Thymus (tissue), 11 donors: ENCODE measurements at regions not wholly inside any gene's neighbourhood (a gene's known extent, or its start where the extent isn't known, plus 50 kb on each side); places are given as distances from the start of the nearest gene placed in this dataset.
A peak's percentile ranks its signal among the peaks of the same experiment; 100 is the strongest.

Source experiments
- DNase-seq, 9 donors: peaks; one replicate each; pipeline ENCODE4 v3.0.0-alpha.2; 2013; ENCODE audit warnings: low spot score in 9 of 9, low read depth in 6 of 9, missing footprints in 1 of 9
- H3K27ac ChIP-seq, 2 donors: one replicate each; pipeline ENCODE4 v1.5.1; 2013; ENCODE audit warnings: control low read depth in 1 of 2, low read depth in 1 of 2, low read length in 1 of 2, mild to moderate bottlenecking in 1 of 2, moderate library complexity in 1 of 2
- H3K27me3 ChIP-seq, 2 donors: one replicate each; pipeline ENCODE4 v1.5.1; 2013; ENCODE audit warnings: low read length in 1 of 2; ENCODE audit not compliant: control insufficient read depth in 2 of 2, insufficient read depth in 1 of 2
- H3K36me3 ChIP-seq, 2 donors: one replicate each; pipeline ENCODE4 v1.5.1; 2013; ENCODE audit warnings: low read length in 1 of 2, mild to moderate bottlenecking in 1 of 2, moderate library complexity in 1 of 2; ENCODE audit not compliant: control insufficient read depth in 2 of 2, insufficient read depth in 2 of 2
- H3K4me1 ChIP-seq, 2 donors: one replicate each; pipeline ENCODE4 v1.5.1; 2013; ENCODE audit warnings: low read length in 2 of 2; ENCODE audit not compliant: control insufficient read depth in 2 of 2, insufficient read depth in 2 of 2
- H3K4me3 ChIP-seq, 2 donors: one replicate each; pipeline ENCODE4 v1.5.1; 2013; ENCODE audit warnings: low read length in 2 of 2, control low read depth in 1 of 2, mild to moderate bottlenecking in 1 of 2
- H3K9me3 ChIP-seq, 2 donors: one replicate each; pipeline ENCODE4 v1.5.1; 2013; ENCODE audit warnings: low read length in 1 of 2, mild to moderate bottlenecking in 1 of 2; ENCODE audit not compliant: control insufficient read depth in 2 of 2, insufficient read depth in 1 of 2
- WGBS: extraction: QIAGEN DNeasy Blood & Tissue Kit; methylation state at CpG from one replicate; pipeline ENCODE4 v1.1.7; 2013; 5-methylcytosine and 5-hydroxymethylcytosine counted together
- donor health status: healthy.

DNA sequence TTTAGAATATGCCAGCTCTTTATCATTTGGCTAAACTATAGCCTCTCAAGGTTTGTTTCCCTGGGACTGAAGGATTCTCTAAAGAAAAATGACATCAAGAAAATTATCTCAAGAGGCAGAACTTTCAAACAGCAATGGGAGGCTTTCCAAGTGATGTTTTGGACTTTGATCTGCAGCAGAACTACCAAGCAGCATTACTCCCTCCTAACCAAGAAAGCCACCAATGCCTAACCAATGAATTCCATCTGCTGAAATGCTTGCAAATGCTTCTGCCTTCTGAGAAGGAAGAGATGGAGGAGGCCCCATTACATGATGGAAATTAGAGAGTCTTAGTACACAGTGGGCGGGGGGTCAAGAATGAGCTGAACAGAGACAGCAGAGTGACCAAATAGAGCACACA, 95.1 kb upstream of the SLC35G4 start:
- H3K36me3 ChIP-seq, result no peaks in the 10 kb centered on the region
- WGBS, result 94% methylated on average over 1 of the region's 1 CpG

DNA sequence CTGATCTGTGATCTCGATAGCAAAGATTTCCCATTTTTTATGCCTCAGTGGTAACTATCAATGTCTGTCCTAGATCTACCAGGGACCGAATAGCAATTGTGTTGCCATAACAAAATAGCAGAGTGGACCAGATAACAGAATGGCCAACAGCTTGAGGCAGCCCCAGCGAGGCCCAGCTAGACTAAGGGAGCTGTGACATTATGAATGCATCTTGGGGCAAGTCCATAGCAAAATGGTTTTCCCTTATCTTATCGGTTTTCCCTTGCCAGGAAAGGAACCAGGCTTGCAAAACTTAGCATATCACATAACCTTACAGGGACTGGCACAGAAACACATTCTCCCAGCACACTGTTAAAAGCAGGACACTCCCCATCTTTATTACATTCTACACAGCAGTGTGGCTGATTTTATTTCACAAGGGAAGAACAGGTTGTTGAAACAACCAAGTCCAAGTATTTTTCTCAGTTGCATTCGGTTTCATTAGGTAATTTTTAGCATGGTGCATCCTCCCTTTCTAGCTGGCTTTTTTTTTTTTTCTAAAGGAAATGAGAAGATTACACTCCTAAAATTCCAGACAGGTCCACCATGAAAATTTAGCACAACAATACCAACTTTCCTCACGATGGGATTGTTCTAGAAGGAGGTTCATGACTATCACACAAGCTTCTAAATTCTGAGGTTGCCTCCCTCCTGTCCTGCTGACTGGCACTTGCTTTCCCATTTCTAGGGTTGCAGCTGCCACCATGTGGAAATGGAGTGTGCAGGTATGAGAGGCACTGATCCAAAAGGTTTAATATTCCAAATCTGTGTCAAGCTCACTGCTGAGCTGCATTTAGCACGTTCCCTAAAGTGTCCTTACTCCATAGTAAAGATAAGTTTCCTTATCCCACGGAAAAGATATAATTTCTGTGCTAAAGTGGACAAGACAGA, 97.0 kb upstream of the SLC35G4 start:
- 91% methylated on average over 8 of the region's 8 CpGs for WGBS
- peak in 2 of 9 donors; percentile 47 to 67 for DNase-seq
- no peaks in the 10 kb centered on the region for H3K27me3 ChIP-seq

More for the DNA sequence above, 95.1 kb upstream of the SLC35G4 start:
- DNase-seq, result peak in 1 of 9 donors; percentile 51
- Histone ChIP-seq H3K4me3 (no peak overlapping the region), H3K9me3 (no peaks in the 10 kb centered on the region), H3K27ac (peak overlapping the region in 1 of 2 donors; percentile 28), H3K4me1 (peaks cover 23 to 61% of the 10 kb centered on the region in 2 donors), H3K27me3 (no peaks in the 10 kb centered on the region)

DNA sequence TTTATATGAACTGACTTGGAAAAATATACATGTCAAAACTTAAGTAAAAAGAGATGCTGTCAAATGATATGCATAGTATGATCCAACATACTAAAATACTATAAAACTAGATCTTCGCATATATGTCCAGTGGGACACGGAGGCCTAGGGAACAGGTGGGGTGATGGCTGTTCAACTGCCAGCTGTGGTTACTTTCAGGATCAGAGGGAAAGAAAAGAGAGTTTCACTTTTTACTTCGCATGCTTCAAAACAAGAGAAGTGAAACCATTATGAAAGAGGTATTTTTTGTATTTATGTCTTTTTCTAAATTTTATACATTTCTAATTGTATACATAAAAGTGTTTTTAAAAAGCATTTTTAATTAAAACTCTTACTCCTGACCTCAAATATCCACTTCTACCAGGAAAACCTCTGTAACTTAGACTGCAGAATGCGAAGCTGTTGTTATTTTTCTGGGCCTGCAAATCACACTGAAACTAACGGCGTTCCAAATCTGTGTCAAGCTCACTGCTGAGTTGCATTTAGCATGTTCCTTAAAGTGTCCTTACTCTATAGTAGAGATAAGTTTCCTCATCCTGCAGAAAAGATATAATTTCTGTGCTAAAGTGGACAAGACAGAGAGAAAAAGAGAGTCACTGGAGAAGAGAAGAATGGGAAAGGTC, 97.8 kb upstream of the SLC35G4 start:
- peak overlapping the region in 1 of 2 donors; percentile 87 for H3K27ac ChIP-seq
- DNase-seq, result peak in 3 of 9 donors; percentile 37 to 80 (median 47)
- no peaks in the 10 kb centered on the region for H3K36me3 ChIP-seq
- no peaks in the 10 kb centered on the region for H3K9me3 ChIP-seq
- 31% methylated on average over 6 of the region's 6 CpGs for WGBS
- no peak overlapping the region for H3K4me3 ChIP-seq
- H3K4me1 ChIP-seq, result peaks cover 17 to 42% of the 10 kb centered on the region in 2 donors
- H3K27me3 ChIP-seq, result no peaks in the 10 kb centered on the region

More for the DNA sequence above, 97.0 kb upstream of the SLC35G4 start:
- H3K4me3 ChIP-seq, result no peak overlapping the region
- peaks cover 14 to 42% of the 10 kb centered on the region in 2 donors for H3K4me1 ChIP-seq
- H3K27ac ChIP-seq, result peak overlapping the region in 1 of 2 donors; percentile 87
- no peaks in the 10 kb centered on the region for H3K36me3 ChIP-seq
- no peaks in the 10 kb centered on the region for H3K9me3 ChIP-seq

DNA sequence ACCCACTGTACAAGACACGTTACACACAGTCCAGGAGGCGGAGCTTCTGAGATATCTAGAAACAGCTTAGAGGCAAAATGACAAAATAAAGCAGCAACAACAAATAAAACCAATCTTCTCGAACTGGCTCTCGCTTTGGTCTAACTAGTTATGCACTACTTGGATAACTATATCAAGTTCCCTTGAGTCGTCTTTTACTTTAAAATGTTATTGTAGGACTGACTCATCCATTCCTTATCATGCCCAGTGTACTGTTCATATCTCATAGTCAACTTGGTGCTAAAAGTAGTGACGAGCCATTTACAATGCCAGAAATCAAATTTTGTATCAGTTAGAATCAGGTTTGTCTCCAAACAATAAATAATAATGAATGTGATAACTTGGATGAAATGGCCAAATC, 102.5 kb upstream of the SLC35G4 start:
- peak overlapping the region in 1 of 2 donors; percentile 39 for H3K27ac ChIP-seq
- no peaks in the 10 kb centered on the region for H3K27me3 ChIP-seq
- H3K9me3 ChIP-seq, result no peaks in the 10 kb centered on the region
- no peaks in the 10 kb centered on the region for H3K36me3 ChIP-seq
- H3K4me1 ChIP-seq, result peaks cover 21 to 46% of the 10 kb centered on the region in 2 donors
- H3K4me3 ChIP-seq, result no peak overlapping the region
- 82% methylated on average over 6 of the region's 6 CpGs for WGBS
- peak in 1 of 9 donors; percentile 34 for DNase-seq

DNA sequence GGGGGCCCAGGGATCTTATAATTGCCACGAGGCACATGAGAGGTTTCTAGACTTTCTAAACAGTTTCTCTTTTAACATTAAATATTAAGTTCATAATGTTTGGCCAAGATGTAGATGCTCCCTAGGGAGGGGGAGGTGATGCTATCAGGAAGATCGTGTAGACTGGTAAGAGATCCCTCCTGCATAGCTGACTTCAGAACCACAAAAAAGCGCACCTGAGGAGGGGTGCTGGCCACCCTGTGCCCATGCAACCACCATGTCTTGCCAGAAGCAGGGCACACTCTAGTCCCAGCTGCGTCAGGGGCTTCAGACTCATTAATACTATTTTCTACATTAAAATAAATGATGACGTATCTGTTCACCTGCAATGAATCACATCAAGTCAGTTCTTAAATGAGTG, 103.4 kb upstream of the SLC35G4 start:
- H3K36me3 ChIP-seq, result no peaks in the 10 kb centered on the region
- no peak overlapping the region for H3K4me3 ChIP-seq
- peak in 1 of 9 donors; percentile 50 for DNase-seq
- H3K27me3 ChIP-seq, result no peaks in the 10 kb centered on the region
- peak overlapping the region in 1 of 2 donors; percentile 65 for H3K27ac ChIP-seq
- no peaks in the 10 kb centered on the region for H3K9me3 ChIP-seq
- H3K4me1 ChIP-seq, result peaks cover 19 to 41% of the 10 kb centered on the region in 2 donors
- WGBS, result 11% methylated on average over 5 of the region's 5 CpGs

DNA sequence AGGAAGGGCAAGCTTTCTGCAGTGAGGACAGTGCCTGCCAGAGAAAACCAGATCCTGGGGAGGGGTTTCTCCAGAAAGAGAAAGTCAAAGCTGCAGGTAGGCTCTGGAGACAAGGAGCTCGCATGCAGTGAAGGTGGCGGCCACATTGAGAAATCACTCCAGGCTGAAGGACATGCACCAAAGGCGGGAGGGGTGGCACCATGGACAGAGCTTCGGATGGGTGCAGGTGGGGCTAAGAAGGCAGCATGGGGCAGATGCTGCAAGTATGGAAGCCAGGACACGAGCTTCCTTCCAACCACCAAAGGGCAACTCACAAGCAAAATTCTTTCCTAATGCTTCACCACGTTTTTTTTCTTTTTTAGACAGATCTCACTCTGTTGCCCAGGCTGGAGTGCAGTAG, 104.4 kb upstream of the SLC35G4 start:
- H3K4me3 ChIP-seq, result no peak overlapping the region
- peaks cover 19 to 33% of the 10 kb centered on the region in 2 donors for H3K4me1 ChIP-seq
- no peaks in the 10 kb centered on the region for H3K36me3 ChIP-seq
- no peak for DNase-seq
- no peaks in the 10 kb centered on the region for H3K9me3 ChIP-seq
- WGBS, result 88% methylated on average over 6 of the region's 6 CpGs
- H3K27me3 ChIP-seq, result no peaks in the 10 kb centered on the region
- no peak overlapping the region for H3K27ac ChIP-seq

DNA sequence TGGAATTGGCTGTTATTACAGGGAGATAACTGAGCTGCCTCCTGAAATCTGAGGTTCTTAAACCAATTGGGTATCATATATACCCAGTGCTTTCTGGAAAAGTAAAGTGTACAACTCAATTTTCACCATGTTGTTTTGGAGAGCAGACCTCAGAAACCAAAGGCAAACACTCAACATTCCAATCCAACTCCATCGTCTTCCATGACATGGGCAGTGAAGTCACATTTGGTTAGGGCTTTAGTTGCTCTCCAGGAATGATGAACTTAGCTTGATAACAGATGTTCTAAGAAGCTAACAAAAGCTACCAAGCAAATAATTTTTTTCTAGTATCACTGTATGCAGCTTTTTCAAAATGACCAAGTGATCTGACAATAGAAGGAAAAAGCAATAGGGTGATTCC, 107.0 kb upstream of the SLC35G4 start:
- no peak overlapping the region for H3K27ac ChIP-seq
- H3K36me3 ChIP-seq, result no peaks in the 10 kb centered on the region
- H3K4me1 ChIP-seq, result peaks cover 19 to 29% of the 10 kb centered on the region in 2 donors
- WGBS, result 98% methylated on average over 1 of the region's 1 CpG
- H3K27me3 ChIP-seq, result no peaks in the 10 kb centered on the region
- no peak for DNase-seq
- no peak overlapping the region for H3K4me3 ChIP-seq
- no peaks in the 10 kb centered on the region for H3K9me3 ChIP-seq

DNA sequence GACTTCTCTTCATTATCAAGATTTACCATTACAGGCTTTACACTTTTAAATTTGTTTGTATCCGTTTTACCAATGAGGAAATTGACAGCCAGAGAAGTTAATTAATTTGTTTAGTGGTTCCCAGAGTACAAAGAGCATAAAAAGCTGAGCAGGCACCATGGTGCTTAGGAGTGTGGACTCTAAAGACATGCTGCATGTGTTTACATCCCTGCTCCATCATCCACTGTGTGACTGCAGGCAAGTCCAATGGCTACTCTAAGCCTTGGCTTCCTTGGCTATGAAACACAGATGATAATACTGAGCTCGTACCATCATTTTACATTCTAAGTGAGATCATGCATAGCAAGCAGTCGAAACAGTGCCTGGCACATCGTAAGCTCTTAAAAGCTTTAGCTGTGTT, 108.0 kb upstream of the SLC35G4 start:
- 93% methylated on average over 4 of the region's 4 CpGs for WGBS
- H3K4me1 ChIP-seq, result peaks cover 14 to 29% of the 10 kb centered on the region in 2 donors
- no peaks in the 10 kb centered on the region for H3K9me3 ChIP-seq
- no peaks in the 10 kb centered on the region for H3K27me3 ChIP-seq
- no peaks in the 10 kb centered on the region for H3K36me3 ChIP-seq
- no peak overlapping the region for H3K27ac ChIP-seq
- DNase-seq, result no peak
- H3K4me3 ChIP-seq, result no peak overlapping the region
